ENCODE measurements at regions not wholly inside any gene's neighbourhood (a gene's known extent, or its start where the extent isn't known, plus 50 kb on each side); places are given as distances from the start of the nearest gene placed in this dataset.

DNA sequence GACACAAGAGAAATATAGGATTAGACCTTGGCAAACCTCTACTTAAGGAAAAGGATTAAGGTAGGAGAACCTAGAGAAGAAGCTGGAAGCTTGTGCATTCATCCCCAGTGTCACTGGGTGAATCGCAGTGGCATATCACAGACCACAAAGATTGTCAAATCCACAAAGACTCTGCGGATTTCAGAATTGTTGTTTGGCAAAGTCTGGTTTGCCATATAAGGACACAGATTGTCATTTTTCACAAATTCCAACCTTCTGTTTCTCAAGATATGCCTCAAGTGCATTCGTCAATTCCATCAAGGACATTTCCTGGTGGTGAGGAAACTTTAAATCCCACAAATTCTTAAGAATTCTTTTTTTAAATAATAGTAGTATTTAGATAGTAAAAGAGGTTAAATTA is 395.1 kb upstream of the PAPPA start:
- Histone ChIP-seq H3K27me3 (ENCODE audit: insufficient read depth, low read length, poor library complexity, severe bottlenecking) (no peaks in the 10 kb centered on the region), H2AFZ (ENCODE audit: low read length) (no peak overlapping the region), H3K4me3 (ENCODE audit: low read length, poor library complexity, severe bottlenecking) (no peak overlapping the region), H3K9me2 (replicated peaks; ENCODE audit: low read depth, low read length) (no peaks in the 10 kb centered on the region), H3K4me1 (ENCODE audit: insufficient read depth, low read length, poor library complexity, severe bottlenecking) (no peaks in the 10 kb centered on the region), H3K79me2 (ENCODE audit: insufficient read depth, low read length) (no peaks in the 10 kb centered on the region), H3K9ac (ENCODE audit: low read depth, low read length, poor library complexity, severe bottlenecking) (no peak overlapping the region), H3K36me3 (ENCODE audit: insufficient read depth, low read length) (no peaks in the 10 kb centered on the region), H3F3A (ENCODE audit: low read depth) (no peaks in the 10 kb centered on the region), H3K4me2 (ENCODE audit: low read depth, low read length, poor library complexity, severe bottlenecking) (no peak overlapping the region), H4K20me1 (ENCODE audit: insufficient read depth, low read length, poor library complexity, severe bottlenecking) (no peaks in the 10 kb centered on the region), H3K9me3 (ENCODE audit: insufficient read depth, low read depth, low read length) (no peaks in the 10 kb centered on the region)
- TF ChIP-seq, protein P1, sequence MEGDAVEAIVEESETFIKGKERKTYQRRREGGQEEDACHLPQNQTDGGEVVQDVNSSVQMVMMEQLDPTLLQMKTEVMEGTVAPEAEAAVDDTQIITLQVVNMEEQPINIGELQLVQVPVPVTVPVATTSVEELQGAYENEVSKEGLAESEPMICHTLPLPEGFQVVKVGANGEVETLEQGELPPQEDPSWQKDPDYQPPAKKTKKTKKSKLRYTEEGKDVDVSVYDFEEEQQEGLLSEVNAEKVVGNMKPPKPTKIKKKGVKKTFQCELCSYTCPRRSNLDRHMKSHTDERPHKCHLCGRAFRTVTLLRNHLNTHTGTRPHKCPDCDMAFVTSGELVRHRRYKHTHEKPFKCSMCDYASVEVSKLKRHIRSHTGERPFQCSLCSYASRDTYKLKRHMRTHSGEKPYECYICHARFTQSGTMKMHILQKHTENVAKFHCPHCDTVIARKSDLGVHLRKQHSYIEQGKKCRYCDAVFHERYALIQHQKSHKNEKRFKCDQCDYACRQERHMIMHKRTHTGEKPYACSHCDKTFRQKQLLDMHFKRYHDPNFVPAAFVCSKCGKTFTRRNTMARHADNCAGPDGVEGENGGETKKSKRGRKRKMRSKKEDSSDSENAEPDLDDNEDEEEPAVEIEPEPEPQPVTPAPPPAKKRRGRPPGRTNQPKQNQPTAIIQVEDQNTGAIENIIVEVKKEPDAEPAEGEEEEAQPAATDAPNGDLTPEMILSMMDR (conservative IDR thresholded peaks at IDR 0.05; ENCODE audit: low read length) = no peak
- no peak for TF ChIP-seq EZH2phosphoT487 (IDR thresholded peaks at IDR 0.05; ENCODE audit: borderline replicate concordance)

DNA sequence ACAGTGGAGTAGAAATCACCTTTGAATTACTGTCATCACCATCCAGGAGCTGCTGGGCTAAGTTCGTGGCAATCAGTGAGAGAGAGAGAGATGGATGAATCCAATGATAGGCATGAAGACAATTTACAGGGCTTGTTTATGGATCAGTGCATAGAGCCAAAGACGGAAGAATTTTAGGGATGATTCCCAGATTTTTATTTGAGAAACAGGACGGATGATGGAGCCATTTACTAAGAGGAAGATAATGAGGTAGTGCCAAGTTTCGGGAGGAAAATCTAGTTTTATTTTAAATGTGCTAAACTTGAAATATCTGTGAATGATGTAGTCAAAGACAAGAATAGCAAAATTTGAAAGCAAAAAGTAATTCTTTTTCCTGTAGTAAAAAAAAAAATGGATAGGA is 394.2 kb upstream of the PAPPA start:
- H3K9me3 ChIP-seq (ENCODE audit: insufficient read depth, low read depth, low read length) = no peaks in the 10 kb centered on the region
- no peak for TF ChIP-seq EZH2phosphoT487 (IDR thresholded peaks at IDR 0.05; ENCODE audit: borderline replicate concordance)
- TF ChIP-seq, protein P1 (conservative IDR thresholded peaks at IDR 0.05; ENCODE audit: low read length) = no peak

DNA sequence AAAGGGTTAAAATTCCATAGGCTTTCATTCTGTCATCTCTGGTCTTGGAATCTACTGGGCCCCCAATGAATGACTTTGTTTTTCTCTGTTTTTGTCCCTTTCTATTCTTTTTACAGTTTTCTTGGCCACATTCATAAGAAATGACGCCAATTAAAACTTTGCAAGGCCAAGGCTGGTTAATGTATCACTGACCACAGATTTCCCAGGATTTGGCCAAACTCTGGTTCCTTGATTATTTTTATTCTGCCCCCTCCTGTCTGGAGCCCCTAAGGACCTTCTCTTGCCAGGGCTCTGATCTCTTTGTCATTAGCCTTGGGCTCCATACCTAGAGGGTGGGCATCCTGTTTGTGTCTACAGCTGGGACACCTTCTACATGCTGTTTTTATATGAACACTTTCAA is 388.9 kb upstream of the PAPPA start:
- no peak for TF ChIP-seq EZH2phosphoT487 (IDR thresholded peaks at IDR 0.05; ENCODE audit: borderline replicate concordance)
- TF ChIP-seq, protein P1 (conservative IDR thresholded peaks at IDR 0.05; ENCODE audit: low read length) = no peak
- no peaks in the 10 kb centered on the region for H3K4me1 ChIP-seq (ENCODE audit: insufficient read depth, low read length, poor library complexity, severe bottlenecking)

More for the DNA sequence above, 394.2 kb upstream of the PAPPA start:
- no peak overlapping the region for H3K4me2 ChIP-seq (ENCODE audit: low read depth, low read length, poor library complexity, severe bottlenecking)
- H2AFZ ChIP-seq (ENCODE audit: low read length) = no peak overlapping the region
- H3K4me1 ChIP-seq (ENCODE audit: insufficient read depth, low read length, poor library complexity, severe bottlenecking) = no peaks in the 10 kb centered on the region
- H3K9ac ChIP-seq (ENCODE audit: low read depth, low read length, poor library complexity, severe bottlenecking) = no peak overlapping the region
- H3K79me2 ChIP-seq (ENCODE audit: insufficient read depth, low read length) = no peaks in the 10 kb centered on the region
- H3K36me3 ChIP-seq (ENCODE audit: insufficient read depth, low read length) = no peaks in the 10 kb centered on the region
- no peak overlapping the region for H3K4me3 ChIP-seq (ENCODE audit: low read length, poor library complexity, severe bottlenecking)
- H3F3A ChIP-seq (ENCODE audit: low read depth) = no peaks in the 10 kb centered on the region
- H3K27me3 ChIP-seq (ENCODE audit: insufficient read depth, low read length, poor library complexity, severe bottlenecking) = no peaks in the 10 kb centered on the region
- no peaks in the 10 kb centered on the region for H4K20me1 ChIP-seq (ENCODE audit: insufficient read depth, low read length, poor library complexity, severe bottlenecking)
- no peaks in the 10 kb centered on the region for H3K9me2 ChIP-seq (replicated peaks; ENCODE audit: low read depth, low read length)

More for the DNA sequence above, 388.9 kb upstream of the PAPPA start:
- H4K20me1 ChIP-seq (ENCODE audit: insufficient read depth, low read length, poor library complexity, severe bottlenecking) = no peaks in the 10 kb centered on the region
- no peaks in the 10 kb centered on the region for H3K36me3 ChIP-seq (ENCODE audit: insufficient read depth, low read length)
- H2AFZ ChIP-seq (ENCODE audit: low read length) = no peak overlapping the region
- no peaks in the 10 kb centered on the region for H3K27me3 ChIP-seq (ENCODE audit: insufficient read depth, low read length, poor library complexity, severe bottlenecking)
- H3K9me3 ChIP-seq (ENCODE audit: insufficient read depth, low read depth, low read length) = no peaks in the 10 kb centered on the region
- no peak overlapping the region for H3K9ac ChIP-seq (ENCODE audit: low read depth, low read length, poor library complexity, severe bottlenecking)
- no peaks in the 10 kb centered on the region for H3F3A ChIP-seq (ENCODE audit: low read depth)
- H3K9me2 ChIP-seq (replicated peaks; ENCODE audit: low read depth, low read length) = no peaks in the 10 kb centered on the region
- no peaks in the 10 kb centered on the region for H3K79me2 ChIP-seq (ENCODE audit: insufficient read depth, low read length)
- no peak overlapping the region for H3K4me3 ChIP-seq (ENCODE audit: low read length, poor library complexity, severe bottlenecking)
- no peak overlapping the region for H3K4me2 ChIP-seq (ENCODE audit: low read depth, low read length, poor library complexity, severe bottlenecking)

All from Loucy (cell line).